DOHH2 (cell line): ENCODE measurements at regions not wholly inside any gene's neighbourhood (a gene's known extent, or its start where the extent isn't known, plus 50 kb on each side); places are given as distances from the start of the nearest gene placed in this dataset.

Experiments
- CTCF ChIP-seq: fragments of 200-600 bp; sonication (generic); IDR thresholded peaks from one replicate; pipeline ENCODE4 v1.5.1; 2014; ENCODE audit warnings: antibody characterized with exemption, mild to moderate bottlenecking, low read depth, low read length; ENCODE audit not compliant: poor library complexity, severe bottlenecking
- EZH2phosphoT487 ChIP-seq: fragments of 200-600 bp; sonication (generic); IDR thresholded peaks from 2 replicates; pipeline ENCODE4 v1.6.1; 2017; ENCODE audit warnings: borderline replicate concordance, mild to moderate bottlenecking, antibody characterized with exemption, low read length, moderate library complexity, mixed read lengths

GRCh38 chr7:114073701-114074100 is 154.9 kb upstream of the PPP1R3A start:
- no peak for TF ChIP-seq CTCF
- TF ChIP-seq EZH2phosphoT487: no peak
